ENCODE measurements at regions not wholly inside any gene's neighbourhood (a gene's known extent, or its start where the extent isn't known, plus 50 kb on each side); places are given as distances from the start of the nearest gene placed in this dataset.
A peak's percentile ranks its signal among the peaks of the same experiment; 100 is the strongest.

DNA sequence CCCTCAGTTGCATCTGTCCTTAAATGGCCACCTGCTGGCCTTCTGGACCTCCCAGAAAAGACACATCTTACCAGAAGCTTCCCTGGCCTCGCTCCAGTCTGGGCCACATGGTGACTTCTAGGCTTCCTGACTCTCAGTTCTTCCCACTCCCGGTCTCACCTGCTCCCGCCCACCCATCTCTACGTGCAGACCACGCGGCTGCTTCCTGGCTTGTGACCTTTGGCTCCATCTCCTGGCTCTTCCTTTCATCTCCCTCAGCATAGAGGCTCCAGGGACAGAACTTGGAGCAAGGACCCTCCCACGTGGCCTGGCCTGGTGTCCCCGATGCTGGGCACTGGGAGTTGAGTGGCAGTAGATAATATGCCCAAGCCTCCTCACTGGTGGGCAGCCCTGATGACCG lies 124.9 kb upstream of the IRF2BP2 start (continued):
- TF ChIP-seq, protein P1, sequence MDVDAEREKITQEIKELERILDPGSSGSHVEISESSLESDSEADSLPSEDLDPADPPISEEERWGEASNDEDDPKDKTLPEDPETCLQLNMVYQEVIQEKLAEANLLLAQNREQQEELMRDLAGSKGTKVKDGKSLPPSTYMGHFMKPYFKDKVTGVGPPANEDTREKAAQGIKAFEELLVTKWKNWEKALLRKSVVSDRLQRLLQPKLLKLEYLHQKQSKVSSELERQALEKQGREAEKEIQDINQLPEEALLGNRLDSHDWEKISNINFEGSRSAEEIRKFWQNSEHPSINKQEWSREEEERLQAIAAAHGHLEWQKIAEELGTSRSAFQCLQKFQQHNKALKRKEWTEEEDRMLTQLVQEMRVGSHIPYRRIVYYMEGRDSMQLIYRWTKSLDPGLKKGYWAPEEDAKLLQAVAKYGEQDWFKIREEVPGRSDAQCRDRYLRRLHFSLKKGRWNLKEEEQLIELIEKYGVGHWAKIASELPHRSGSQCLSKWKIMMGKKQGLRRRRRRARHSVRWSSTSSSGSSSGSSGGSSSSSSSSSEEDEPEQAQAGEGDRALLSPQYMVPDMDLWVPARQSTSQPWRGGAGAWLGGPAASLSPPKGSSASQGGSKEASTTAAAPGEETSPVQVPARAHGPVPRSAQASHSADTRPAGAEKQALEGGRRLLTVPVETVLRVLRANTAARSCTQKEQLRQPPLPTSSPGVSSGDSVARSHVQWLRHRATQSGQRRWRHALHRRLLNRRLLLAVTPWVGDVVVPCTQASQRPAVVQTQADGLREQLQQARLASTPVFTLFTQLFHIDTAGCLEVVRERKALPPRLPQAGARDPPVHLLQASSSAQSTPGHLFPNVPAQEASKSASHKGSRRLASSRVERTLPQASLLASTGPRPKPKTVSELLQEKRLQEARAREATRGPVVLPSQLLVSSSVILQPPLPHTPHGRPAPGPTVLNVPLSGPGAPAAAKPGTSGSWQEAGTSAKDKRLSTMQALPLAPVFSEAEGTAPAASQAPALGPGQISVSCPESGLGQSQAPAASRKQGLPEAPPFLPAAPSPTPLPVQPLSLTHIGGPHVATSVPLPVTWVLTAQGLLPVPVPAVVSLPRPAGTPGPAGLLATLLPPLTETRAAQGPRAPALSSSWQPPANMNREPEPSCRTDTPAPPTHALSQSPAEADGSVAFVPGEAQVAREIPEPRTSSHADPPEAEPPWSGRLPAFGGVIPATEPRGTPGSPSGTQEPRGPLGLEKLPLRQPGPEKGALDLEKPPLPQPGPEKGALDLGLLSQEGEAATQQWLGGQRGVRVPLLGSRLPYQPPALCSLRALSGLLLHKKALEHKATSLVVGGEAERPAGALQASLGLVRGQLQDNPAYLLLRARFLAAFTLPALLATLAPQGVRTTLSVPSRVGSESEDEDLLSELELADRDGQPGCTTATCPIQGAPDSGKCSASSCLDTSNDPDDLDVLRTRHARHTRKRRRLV (CRISPR knock-in tag; IDR thresholded peaks at IDR 0.05) = no peak
- TF ChIP-seq SALL2 (CRISPR knock-in tag; IDR thresholded peaks at IDR 0.05) (peak; percentile 27; the same call in 1 of the 2 replicates), RBM39 (IDR thresholded peaks at IDR 0.05; ENCODE audit: low read depth, low read length, poor library complexity, severe bottlenecking) (no peak), FOXA1 (IDR thresholded peaks at IDR 0.05) (no peak), FOXA1 (CRISPR knock-in tag; IDR thresholded peaks at IDR 0.05) (no peak), ARNT (IDR thresholded peaks at IDR 0.05) (no peak), ZBTB7B (CRISPR knock-in tag; IDR thresholded peaks at IDR 0.05) (peak; percentile 93), ZNF670 (CRISPR knock-in tag; IDR thresholded peaks at IDR 0.05; ENCODE audit: borderline replicate concordance) (peak; percentile 78; the same call in 1 of the 2 replicates), ZNF484 (CRISPR knock-in tag; IDR thresholded peaks at IDR 0.05; ENCODE audit: borderline replicate concordance, low read depth) (no peak), EED (CRISPR knock-in tag; IDR thresholded peaks at IDR 0.05) (no peak; the same call in 1 of the 2 replicates), ZNF121 (CRISPR knock-in tag; IDR thresholded peaks at IDR 0.05) (no peak), PLRG1 (conservative IDR thresholded peaks at IDR 0.05) (no peak), ZFP41 (CRISPR knock-in tag; IDR thresholded peaks at IDR 0.05; ENCODE audit: borderline replicate concordance) (peak; percentile 80; the same call in 1 of the 2 replicates), ZNF282 (IDR thresholded peaks at IDR 0.05; ENCODE audit: partially characterized antibody) (no peak), ZNF12 (CRISPR knock-in tag; IDR thresholded peaks at IDR 0.05) (peak; percentile 48; the same call in 1 of the 2 replicates), FOXC1 (CRISPR knock-in tag; IDR thresholded peaks at IDR 0.05; ENCODE audit: borderline replicate concordance) (peak; percentile 78; the same call in 1 of the 2 replicates), ZNF792 (CRISPR knock-in tag; IDR thresholded peaks at IDR 0.05) (peak; percentile 94), MED8 (CRISPR knock-in tag; IDR thresholded peaks at IDR 0.05; ENCODE audit: insufficient replicate concordance) (peak; percentile 67)
- TF ChIP-seq, protein P2, sequence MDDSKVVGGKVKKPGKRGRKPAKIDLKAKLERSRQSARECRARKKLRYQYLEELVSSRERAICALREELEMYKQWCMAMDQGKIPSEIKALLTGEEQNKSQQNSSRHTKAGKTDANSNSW (CRISPR knock-in tag; IDR thresholded peaks at IDR 0.05; ENCODE audit: borderline replicate concordance) = no peak; the same call in 1 of the 2 replicates
- TF ChIP-seq, protein P3, sequence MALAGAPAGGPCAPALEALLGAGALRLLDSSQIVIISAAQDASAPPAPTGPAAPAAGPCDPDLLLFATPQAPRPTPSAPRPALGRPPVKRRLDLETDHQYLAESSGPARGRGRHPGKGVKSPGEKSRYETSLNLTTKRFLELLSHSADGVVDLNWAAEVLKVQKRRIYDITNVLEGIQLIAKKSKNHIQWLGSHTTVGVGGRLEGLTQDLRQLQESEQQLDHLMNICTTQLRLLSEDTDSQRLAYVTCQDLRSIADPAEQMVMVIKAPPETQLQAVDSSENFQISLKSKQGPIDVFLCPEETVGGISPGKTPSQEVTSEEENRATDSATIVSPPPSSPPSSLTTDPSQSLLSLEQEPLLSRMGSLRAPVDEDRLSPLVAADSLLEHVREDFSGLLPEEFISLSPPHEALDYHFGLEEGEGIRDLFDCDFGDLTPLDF (CRISPR knock-in tag; IDR thresholded peaks at IDR 0.05) = no peak
- TF ChIP-seq, protein P4, sequence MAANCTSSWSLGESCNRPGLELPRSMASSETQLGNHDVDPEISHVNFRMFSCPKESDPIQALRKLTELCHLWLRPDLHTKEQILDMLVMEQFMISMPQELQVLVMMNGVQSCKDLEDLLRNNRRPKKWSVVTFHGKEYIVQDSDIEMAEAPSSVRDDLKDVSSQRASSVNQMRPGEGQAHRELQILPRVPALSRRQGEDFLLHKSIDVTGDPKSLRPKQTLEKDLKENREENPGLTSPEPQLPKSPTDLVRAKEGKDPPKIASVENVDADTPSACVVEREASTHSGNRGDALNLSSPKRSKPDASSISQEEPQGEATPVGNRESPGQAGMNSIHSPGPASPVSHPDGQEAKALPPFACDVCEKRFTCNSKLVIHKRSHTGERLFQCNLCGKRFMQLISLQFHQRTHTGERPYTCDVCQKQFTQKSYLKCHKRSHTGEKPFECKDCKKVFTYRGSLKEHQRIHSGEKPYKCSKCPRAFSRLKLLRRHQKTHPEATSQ (CRISPR knock-in tag; IDR thresholded peaks at IDR 0.05; ENCODE audit: borderline replicate concordance) = 0 out of 2 replicates have a peak, but pooled peaks have one; percentile 78
- TF ChIP-seq, protein P5, sequence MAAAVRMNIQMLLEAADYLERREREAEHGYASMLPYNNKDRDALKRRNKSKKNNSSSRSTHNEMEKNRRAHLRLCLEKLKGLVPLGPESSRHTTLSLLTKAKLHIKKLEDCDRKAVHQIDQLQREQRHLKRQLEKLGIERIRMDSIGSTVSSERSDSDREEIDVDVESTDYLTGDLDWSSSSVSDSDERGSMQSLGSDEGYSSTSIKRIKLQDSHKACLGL (CRISPR knock-in tag; IDR thresholded peaks at IDR 0.05) = peak; percentile 83
- TF ChIP-seq, protein P6, sequence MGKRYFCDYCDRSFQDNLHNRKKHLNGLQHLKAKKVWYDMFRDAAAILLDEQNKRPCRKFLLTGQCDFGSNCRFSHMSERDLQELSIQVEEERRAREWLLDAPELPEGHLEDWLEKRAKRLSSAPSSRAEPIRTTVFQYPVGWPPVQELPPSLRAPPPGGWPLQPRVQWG (CRISPR knock-in tag; IDR thresholded peaks at IDR 0.05; ENCODE audit: borderline replicate concordance, low read depth) = no peak
